Endothelial cell of umbilical vein (primary cell): ENCODE measurements at regions not wholly inside any gene's neighbourhood (a gene's known extent, or its start where the extent isn't known, plus 50 kb on each side); places are given as distances from the start of the nearest gene placed in this dataset.

Source experiments
- BruUV-seq: library from RNA; stranded (reverse); fragments of 400-500 nt; replicated peaks from 2 replicates; lab custom pipeline; 2021; lab: Mats Ljungman, UMichigan
- CTCF ChIA-PET: fragments of 300-600, 350-600 bp; sonication (Branson Sonifier 250); formaldehyde crosslinking; loops from one replicate; lab custom pipeline; 2021; ENCODE audit warnings: antibody characterized with exemption, inconsistent platforms; lab: Charles Lee
- POLR2A ChIA-PET: fragments of 300-600, 350-600 bp; sonication (Branson Sonifier 250); formaldehyde crosslinking; loops from one replicate; lab custom pipeline; 2021; ENCODE audit warnings: antibody characterized with exemption, inconsistent platforms; lab: Charles Lee
- DNase-seq: peaks from one replicate; pipeline ENCODE4 v3.0.0-alpha.2; 2011; ENCODE audit warnings: low read depth, low spot score
- FAIRE-seq: peaks from 2 replicates; lab custom pipeline; 2011; peaks lifted over from hg19 to GRCh38; lab: Jason Lieb, UNC
- H2AFZ ChIP-seq: 2 replicates; pipeline ENCODE4 v1.6.0; 2012; ENCODE audit warnings: low read depth, low read length, control low read depth, inconsistent platforms
- H3K27ac ChIP-seq: 2 replicates; pipeline ENCODE4 v1.5.1; 2011; ENCODE audit warnings: low read depth, mild to moderate bottlenecking, control low read depth, low read length, moderate library complexity; ENCODE audit not compliant: insufficient read depth
- H3K27me3 ChIP-seq, 2 experiments: 2 replicates each; pipeline versions ENCODE4 v1.6.0 to v1.6.1; 2011; ENCODE audit warnings: low read length in 2 of 2, mixed read lengths in 1 of 2; ENCODE audit not compliant: control insufficient read depth in 2 of 2, insufficient read depth in 2 of 2
- H3K36me3 ChIP-seq, 2 experiments: 2 replicates in 1 of 2; 3 replicates in 1 of 2; pipeline ENCODE4 v1.5.1; 2011; ENCODE audit warnings: low read length in 2 of 2, mild to moderate bottlenecking in 1 of 2, moderate library complexity in 1 of 2; ENCODE audit not compliant: control insufficient read depth in 2 of 2, insufficient read depth in 2 of 2; ENCODE audit errors: extremely low read depth in 1 of 2
- H3K4me1 ChIP-seq: 3 replicates; pipeline ENCODE4 v1.5.1; 2011; ENCODE audit warnings: mild to moderate bottlenecking, low read length; ENCODE audit not compliant: control insufficient read depth, insufficient read depth; ENCODE audit errors: extremely low read depth
- H3K4me2 ChIP-seq: 2 replicates; pipeline ENCODE4 v1.6.1; 2011; ENCODE audit warnings: low read length, control low read depth, mixed read lengths; ENCODE audit not compliant: insufficient read depth
- H3K4me3 ChIP-seq, 3 experiments: fragments of 200-600 bp in 1 of 3; sonication (generic), shearing (Covaris generic) in 1 of 3; replicated peaks in 1 of 3; 2 replicates each; pipeline ENCODE4 v1.5.1; 2011 to 2016; ENCODE audit warnings: control low read depth in 3 of 3, low read length in 3 of 3, mild to moderate bottlenecking in 2 of 3, inconsistent platforms in 1 of 3, low read depth in 1 of 3, moderate library complexity in 1 of 3; ENCODE audit not compliant: insufficient read depth in 1 of 3
- H3K79me2 ChIP-seq: 2 replicates; pipeline ENCODE4 v1.6.0; 2012; ENCODE audit warnings: low read length, inconsistent platforms; ENCODE audit not compliant: control insufficient read depth, insufficient read depth
- H3K9ac ChIP-seq: replicated peaks from 2 replicates; pipeline ENCODE3; 2011; ENCODE audit warnings: low read length, control low read depth; ENCODE audit not compliant: insufficient read depth; ENCODE audit errors: extremely low read depth
- H3K9me1 ChIP-seq: replicated peaks from 3 replicates; pipeline ENCODE4 v1.6.0; 2011; ENCODE audit warnings: mild to moderate bottlenecking, low read length; ENCODE audit not compliant: control insufficient read depth, insufficient read depth; ENCODE audit errors: extremely low read depth
- H3K9me3 ChIP-seq: replicated peaks from 2 replicates; pipeline ENCODE4 v1.5.1; 2012; ENCODE audit warnings: low read length, inconsistent platforms; ENCODE audit not compliant: control insufficient read depth, insufficient read depth
- H4K20me1 ChIP-seq: replicated peaks from 2 replicates; pipeline ENCODE3; 2011; ENCODE audit warnings: mild to moderate bottlenecking, low read length; ENCODE audit not compliant: control insufficient read depth, insufficient read depth; ENCODE audit errors: extremely low read depth
- EZH2 ChIP-seq: IDR thresholded peaks from 2 replicates; pipeline ENCODE4 v1.6.1; 2012; ENCODE audit warnings: borderline replicate concordance, low read depth, mild to moderate bottlenecking, moderate library complexity, low read length, inconsistent platforms; ENCODE audit not compliant: severe bottlenecking
- FOS ChIP-seq: IDR thresholded peaks from 2 replicates; pipeline ENCODE4 v1.6.1; 2011; ENCODE audit warnings: mild to moderate bottlenecking, low read length, moderate library complexity, borderline replicate concordance; ENCODE audit not compliant: insufficient read depth
- GATA2 ChIP-seq: IDR thresholded peaks from 2 replicates; pipeline ENCODE4 v1.7.0; 2011; ENCODE audit warnings: low read depth, mild to moderate bottlenecking, moderate library complexity, mixed read lengths, low read length; ENCODE audit not compliant: insufficient read length, insufficient read depth
- JUN ChIP-seq: IDR thresholded peaks from 2 replicates; pipeline ENCODE4 v1.6.1; 2011; ENCODE audit warnings: borderline replicate concordance, low read depth; ENCODE audit not compliant: insufficient read length, insufficient read depth
- MYC ChIP-seq: IDR thresholded peaks from one replicate; pipeline ENCODE4 v1.6.1; 2011; ENCODE audit warnings: mild to moderate bottlenecking, low read depth, low read length
- POLR2A ChIP-seq: IDR thresholded peaks from 2 replicates; pipeline ENCODE4 v1.6.1; 2012; ENCODE audit warnings: low read depth, mild to moderate bottlenecking, control low read depth, low read length
- POLR2AphosphoS5 ChIP-seq: IDR thresholded peaks from 2 replicates; pipeline ENCODE4 v1.6.1; 2012; ENCODE audit warnings: low read depth, mild to moderate bottlenecking, control low read depth, low read length, moderate library complexity; ENCODE audit not compliant: insufficient read depth
- dilution Hi-C: fragments of 300-500 bp; cut with MboI; formaldehyde crosslinking; loops from one replicate; pipeline ENCODE4 v1.15.0; 2019; ENCODE audit warnings: low sequenced_read_pairs; ENCODE audit not compliant: extremely low pct_ligation_motif_present
- intact Hi-C: fragments of 100-400 bp; cut with micrococcal nuclease; formaldehyde crosslinking; loops from one replicate; pipeline ENCODE4 v1.10.0; 2022
- TF ChIP-seq, protein P1 (sequence below): IDR thresholded peaks from 2 replicates; pipeline ENCODE4 v1.6.1; 2011; ENCODE audit not compliant: insufficient read depth, insufficient read length
- TF ChIP-seq, protein P2 (sequence below), 2 donors: IDR thresholded peaks; 1 replicate in 1 of 2; 2 replicates in 1 of 2; pipeline ENCODE4 v1.5.1; 2011; ENCODE audit warnings: low read length in 2 of 2, mild to moderate bottlenecking in 2 of 2, moderate library complexity in 2 of 2, control low read depth in 1 of 2, inconsistent platforms in 1 of 2, low read depth in 1 of 2; ENCODE audit not compliant: insufficient read depth in 1 of 2; ENCODE audit errors: extremely low read depth in 1 of 2

DNA sequence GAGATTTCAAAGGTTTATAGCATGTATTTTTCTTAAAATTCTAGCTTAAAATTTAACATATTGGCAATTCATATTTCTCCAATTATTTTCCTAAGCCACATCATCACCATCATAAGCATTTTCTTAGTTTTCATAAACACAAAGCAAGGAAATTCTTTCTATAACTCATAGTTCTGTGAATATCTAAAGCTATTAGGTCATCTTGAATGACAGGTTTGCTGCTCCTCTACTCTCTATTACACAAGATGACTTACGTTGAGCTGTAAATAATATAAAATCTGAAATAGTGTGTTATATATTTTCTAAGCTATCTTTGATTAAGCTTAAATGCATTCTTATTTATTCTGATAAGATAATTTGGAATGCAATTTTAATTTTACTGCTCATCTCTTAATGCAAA is 984.6 kb upstream of the CNTNAP5 start:
- CTCF ChIA-PET: no interaction called here
- TF ChIP-seq FOS: no peak
- no peak for TF ChIP-seq JUN
- Histone ChIP-seq H2AFZ (no peak overlapping the region), H3K4me2 (no peak overlapping the region), H3K27ac (no peak overlapping the region), H3K36me3 (no peaks in the 10 kb centered on the region), H3K4me1 (no peaks in the 10 kb centered on the region), H3K79me2 (no peaks in the 10 kb centered on the region), H3K27me3 (no peaks in the 10 kb centered on the region), H3K4me3 (no peak overlapping the region), H3K9ac (no peak overlapping the region), H3K9me3 (peaks cover 3% of the 10 kb centered on the region), H3K9me1 (no peaks in the 10 kb centered on the region), H4K20me1 (no peaks in the 10 kb centered on the region)
- DNase-seq (no peak), FAIRE-seq (no peak)
- dilution Hi-C loops: no loop called here
- POLR2A ChIA-PET: no interaction called here
- no TSS peak for BruUV-seq
- intact Hi-C loops: no loop called here

DNA sequence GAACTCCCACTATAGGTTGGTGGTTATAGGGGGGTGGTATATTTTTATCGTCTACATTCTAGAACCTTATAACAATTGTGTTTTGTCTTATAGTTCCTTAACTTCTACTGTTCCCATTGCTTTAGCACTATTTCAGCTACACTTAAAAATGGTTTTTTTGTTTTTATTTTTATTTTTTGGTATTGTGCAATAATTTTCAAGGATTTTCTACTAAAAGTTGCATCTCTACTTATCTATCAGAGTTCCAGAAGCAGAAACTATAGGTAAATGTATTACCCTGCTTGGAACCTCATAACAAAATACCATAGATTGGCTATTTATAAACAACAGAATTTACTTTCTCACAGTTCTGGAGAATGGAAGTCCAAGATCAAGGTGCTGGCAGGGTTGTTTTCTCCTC is 981.6 kb upstream of the CNTNAP5 start:
- Histone ChIP-seq H4K20me1 (no peaks in the 10 kb centered on the region), H3K27ac (no peak overlapping the region), H3K79me2 (no peaks in the 10 kb centered on the region), H3K9me1 (no peaks in the 10 kb centered on the region), H3K36me3 (no peaks in the 10 kb centered on the region), H3K9me3 (peaks cover 4% of the 10 kb centered on the region), H3K27me3 (no peaks in the 10 kb centered on the region), H2AFZ (no peak overlapping the region), H3K4me1 (no peaks in the 10 kb centered on the region), H3K9ac (no peak overlapping the region), H3K4me3 (no peak overlapping the region), H3K4me2 (no peak overlapping the region)
- FAIRE-seq (no peak), DNase-seq (no peak)
- BruUV-seq: no TSS peak
- ChIA-PET CTCF (no interaction called here), POLR2A (no interaction called here)
- intact Hi-C loops (no loop called here), dilution Hi-C loops (no loop called here)
- no peak for TF ChIP-seq FOS
- no peak for TF ChIP-seq POLR2AphosphoS5
- TF ChIP-seq, protein P1, sequence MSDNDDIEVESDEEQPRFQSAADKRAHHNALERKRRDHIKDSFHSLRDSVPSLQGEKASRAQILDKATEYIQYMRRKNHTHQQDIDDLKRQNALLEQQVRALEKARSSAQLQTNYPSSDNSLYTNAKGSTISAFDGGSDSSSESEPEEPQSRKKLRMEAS: no peak
- no peak for TF ChIP-seq POLR2A
- TF ChIP-seq, protein P2, sequence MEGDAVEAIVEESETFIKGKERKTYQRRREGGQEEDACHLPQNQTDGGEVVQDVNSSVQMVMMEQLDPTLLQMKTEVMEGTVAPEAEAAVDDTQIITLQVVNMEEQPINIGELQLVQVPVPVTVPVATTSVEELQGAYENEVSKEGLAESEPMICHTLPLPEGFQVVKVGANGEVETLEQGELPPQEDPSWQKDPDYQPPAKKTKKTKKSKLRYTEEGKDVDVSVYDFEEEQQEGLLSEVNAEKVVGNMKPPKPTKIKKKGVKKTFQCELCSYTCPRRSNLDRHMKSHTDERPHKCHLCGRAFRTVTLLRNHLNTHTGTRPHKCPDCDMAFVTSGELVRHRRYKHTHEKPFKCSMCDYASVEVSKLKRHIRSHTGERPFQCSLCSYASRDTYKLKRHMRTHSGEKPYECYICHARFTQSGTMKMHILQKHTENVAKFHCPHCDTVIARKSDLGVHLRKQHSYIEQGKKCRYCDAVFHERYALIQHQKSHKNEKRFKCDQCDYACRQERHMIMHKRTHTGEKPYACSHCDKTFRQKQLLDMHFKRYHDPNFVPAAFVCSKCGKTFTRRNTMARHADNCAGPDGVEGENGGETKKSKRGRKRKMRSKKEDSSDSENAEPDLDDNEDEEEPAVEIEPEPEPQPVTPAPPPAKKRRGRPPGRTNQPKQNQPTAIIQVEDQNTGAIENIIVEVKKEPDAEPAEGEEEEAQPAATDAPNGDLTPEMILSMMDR (IDR thresholded peaks at IDR 0.05; ENCODE audit: extremely low read depth in 1 of 2, insufficient read depth in 1 of 2, low read depth in 1 of 2, low read length in 2 of 2): no peak
- no peak for TF ChIP-seq EZH2
- TF ChIP-seq GATA2: no peak
- TF ChIP-seq MYC: no peak
- TF ChIP-seq JUN: no peak
